GM12878 (cell line): ENCODE measurements at regions not wholly inside any gene's neighbourhood (a gene's known extent, or its start where the extent isn't known, plus 50 kb on each side); places are given as distances from the start of the nearest gene placed in this dataset.

Source experiments
- ATAC-seq: fragments of 200-7000 bp; cut with Tn5 transposase; 3 replicates; pipeline ENCODE4 v1.9.1; 2020; ENCODE audit warnings: mild to moderate bottlenecking, moderate library complexity
- BruUV-seq: library from RNA; stranded (reverse); fragments of 400-500 nt; replicated peaks from 2 replicates; lab custom pipeline; 2021; lab: Mats Ljungman, UMichigan
- CTCF ChIA-PET: fragments of 300-600 bp; sonication (Branson Sonifier 250); formaldehyde crosslinking; extraction: SDS; loops from one replicate; lab custom pipeline; 2021; ENCODE audit warnings: inconsistent platforms; lab: Yijun Ruan, JAX
- POLR2A ChIA-PET: fragments of 350-600 bp; formaldehyde crosslinking; extraction: SDS; loops from one replicate; lab custom pipeline; 2021; ENCODE audit warnings: inconsistent platforms; lab: Charles Lee
- RAD21 ChIA-PET: fragments of 300-600 bp; sonication (Branson Sonifier 250); formaldehyde crosslinking; loops from one replicate; lab custom pipeline; 2023; ENCODE audit warnings: antibody characterized with exemption; ENCODE audit not compliant: unreplicated experiment; lab: Charles Lee
- SMC1A ChIA-PET: fragments of 300-600 bp; sonication (Branson Sonifier 250); formaldehyde crosslinking; loops from one replicate; lab custom pipeline; 2023; ENCODE audit not compliant: unreplicated experiment, uncharacterized antibody; lab: Charles Lee
- DNase-seq: peaks from one replicate; pipeline ENCODE4 v3.0.0-alpha.2; 2011; ENCODE audit warnings: low read depth, low spot score
- FAIRE-seq: peaks from 3 replicates; lab custom pipeline; 2011; peaks lifted over from hg19 to GRCh38; lab: Jason Lieb, UNC
- H2AFZ ChIP-seq: 2 replicates; pipeline ENCODE4 v1.6.0; 2011; ENCODE audit warnings: low read depth, low read length, control low read depth; ENCODE audit not compliant: control insufficient read depth
- H3K27ac ChIP-seq: 2 replicates; pipeline ENCODE4 v1.5.1; 2011; ENCODE audit warnings: control low read depth; ENCODE audit not compliant: control insufficient read depth, insufficient read depth
- H3K27me3 ChIP-seq, 2 experiments: replicated peaks in 1 of 2; 2 replicates each; pipeline versions ENCODE4 v1.6.0 to v1.6.1; 2011; ENCODE audit warnings: low read length in 1 of 2; ENCODE audit not compliant: control insufficient read depth in 2 of 2, insufficient read depth in 2 of 2
- H3K36me3 ChIP-seq, 2 experiments: 2 replicates each; pipeline ENCODE4 v1.5.1; 2011; ENCODE audit warnings: low read length in 1 of 2; ENCODE audit not compliant: control insufficient read depth in 2 of 2, insufficient read depth in 2 of 2
- H3K4me1 ChIP-seq: 2 replicates; pipeline ENCODE4 v1.6.1; 2011; ENCODE audit warnings: mild to moderate bottlenecking, low read length, moderate library complexity, mixed read lengths; ENCODE audit not compliant: control insufficient read depth, insufficient read depth
- H3K4me2 ChIP-seq: 2 replicates; pipeline ENCODE4 v1.6.0; 2011; ENCODE audit warnings: control low read depth; ENCODE audit not compliant: control insufficient read depth, insufficient read depth
- H3K4me3 ChIP-seq: fragments of 200-600 bp; sonication (generic); 2 replicates; pipeline ENCODE4 v1.5.1; 2016
- H3K79me2 ChIP-seq: 2 replicates; pipeline ENCODE4 v1.6.0; 2011; ENCODE audit warnings: low read length; ENCODE audit not compliant: control insufficient read depth, insufficient read depth
- H3K9ac ChIP-seq: 2 replicates; pipeline ENCODE4 v1.8.0; 2011; ENCODE audit warnings: low read length, control low read depth, mixed read lengths; ENCODE audit not compliant: control insufficient read depth, insufficient read depth
- H3K9me3 ChIP-seq: replicated peaks from 3 replicates; pipeline ENCODE4 v1.5.1; 2011; ENCODE audit warnings: mild to moderate bottlenecking, low read length; ENCODE audit not compliant: control insufficient read depth, insufficient read depth
- H4K20me1 ChIP-seq: 2 replicates; pipeline ENCODE4 v1.6.0; 2011; ENCODE audit not compliant: control insufficient read depth, insufficient read depth
- BCLAF1 ChIP-seq: fragments of 450-650 bp; IDR thresholded peaks from 2 replicates; pipeline ENCODE4 v1.6.1; 2017; ENCODE audit warnings: antibody characterized with exemption, mild to moderate bottlenecking, moderate library complexity
- MAX ChIP-seq: IDR thresholded peaks from 2 replicates; pipeline ENCODE4 v1.6.1; 2012; ENCODE audit warnings: low read depth, low read length, improper control_type of control experiment
- PML ChIP-seq: IDR thresholded peaks from 2 replicates; pipeline ENCODE4 v1.6.1; 2012; ENCODE audit warnings: low read length, inconsistent platforms
- RUNX3 ChIP-seq: IDR thresholded peaks from 2 replicates; pipeline ENCODE4 v1.6.1; 2012; ENCODE audit warnings: low read length, inconsistent platforms
- SIN3A ChIP-seq: IDR thresholded peaks from 2 replicates; pipeline ENCODE4 v1.6.1; 2012; ENCODE audit warnings: low read depth, low read length, improper control_type of control experiment
- SPI1 ChIP-seq: IDR thresholded peaks from 2 replicates; pipeline ENCODE4 v1.6.1; 2011; ENCODE audit warnings: low read depth, mild to moderate bottlenecking, low read length, moderate library complexity, borderline replicate concordance; ENCODE audit not compliant: insufficient read depth
- TARDBP ChIP-seq: IDR thresholded peaks from 2 replicates; pipeline ENCODE4 v1.6.1; 2016; ENCODE audit warnings: borderline replicate concordance
- YY1 ChIP-seq: IDR thresholded peaks from 2 replicates; pipeline ENCODE4 v1.6.1; 2011; ENCODE audit warnings: low read depth, mild to moderate bottlenecking, low read length
- WGBS: methylation state at CpG from one replicate; pipeline ENCODE4 v1.1.6; 2016; ENCODE audit warnings: low lambda C conversion rate; ENCODE audit not compliant: insufficient replicate concordance, insufficient coverage; ENCODE audit errors: missing lambda C conversion rate; 5-methylcytosine and 5-hydroxymethylcytosine counted together
- in situ Hi-C: fragments of 300-500 bp; cut with MboI; formaldehyde crosslinking; loops from 9 replicates; pipeline ENCODE4 v1.14.3; 2018; ENCODE audit warnings: mixed read lengths
- intact Hi-C: fragments of 100-400 bp; cut with micrococcal nuclease; formaldehyde crosslinking; loops from one replicate; pipeline ENCODE4 v1.14.2; 2022; ENCODE audit not compliant: unreplicated experiment

GRCh38 chr13:109959903-109960302 lies 173.5 kb upstream of the IRS2 start (continued):
- TF ChIP-seq BCLAF1 (no peak), RUNX3 (no peak), SPI1 (no peak), SIN3A (no peak), MAX (no peak)

GRCh38 chr13:109957875-109958274 lies 171.5 kb upstream of the IRS2 start:
- ATAC-seq (no peak), FAIRE-seq (no peak), DNase-seq (no peak)
- ChIA-PET CTCF (no interaction called here), RAD21 (no interaction called here), SMC1A (no interaction called here), POLR2A (no interaction called here)
- Histone ChIP-seq H3K9me3 (no peaks in the 10 kb centered on the region), H3K79me2 (no peaks in the 10 kb centered on the region), H3K4me2 (no peak overlapping the region), H3K27me3 (no peaks in the 10 kb centered on the region), H3K36me3 (no peaks in the 10 kb centered on the region), H4K20me1 (no peaks in the 10 kb centered on the region), H2AFZ (no peak overlapping the region), H3K27ac (no peak overlapping the region), H3K9ac (no peak overlapping the region), H3K4me3 (no peak overlapping the region), H3K4me1 (no peaks in the 10 kb centered on the region)
- 31% methylated on average over 5 of the region's 5 CpGs for WGBS
- BruUV-seq: no TSS peak
- TF ChIP-seq PML (no peak), YY1 (no peak), TARDBP (no peak)
- intact Hi-C loops: no loop called here
- in situ Hi-C loops: no loop called here
